A673 (cell line): ENCODE measurements at regions not wholly inside any gene's neighbourhood (a gene's known extent, or its start where the extent isn't known, plus 50 kb on each side); places are given as distances from the start of the nearest gene placed in this dataset.

ENCODE experiments used
- BruUV-seq: library from RNA; stranded (reverse); fragments of 400-500 nt; replicated peaks from 2 replicates; lab custom pipeline; 2021; lab: Mats Ljungman, UMichigan
- CTCF ChIA-PET: fragments of 300-600 bp; sonication (Branson Sonifier 250); formaldehyde crosslinking; loops from one replicate; lab custom pipeline; 2022; ENCODE audit warnings: antibody characterized with exemption; lab: Charles Lee
- POLR2A ChIA-PET: fragments of 300-600 bp; sonication (Branson Sonifier 250); formaldehyde crosslinking; loops from one replicate; lab custom pipeline; 2022; ENCODE audit warnings: antibody characterized with exemption; ENCODE audit not compliant: low non-redundant PET; lab: Charles Lee
- DNase-seq: peaks from one replicate; pipeline ENCODE4 v3.0.0-alpha.2; 2015; ENCODE audit warnings: low spot score
- H3K27ac ChIP-seq: fragments of 200-600 bp; sonication (generic); 2 replicates; pipeline ENCODE4 v1.5.1; 2016; ENCODE audit warnings: mixed run types, low read depth, mild to moderate bottlenecking, mixed read lengths, antibody characterized with exemption, low read length; ENCODE audit not compliant: poor library complexity, severe bottlenecking
- H3K27me3 ChIP-seq: fragments of 200-600 bp; sonication (generic); replicated peaks from 2 replicates; pipeline ENCODE4 v1.6.1; 2017; ENCODE audit warnings: mixed run types, low read depth, mild to moderate bottlenecking, mixed read lengths, antibody characterized with exemption, low read length; ENCODE audit not compliant: insufficient read depth, poor library complexity
- H3K36me3 ChIP-seq: fragments of 200-600 bp; sonication (generic); 2 replicates; pipeline ENCODE4 v1.6.1; 2016; ENCODE audit warnings: mixed run types, mild to moderate bottlenecking, mixed read lengths, antibody characterized with exemption, low read length; ENCODE audit not compliant: insufficient read depth, poor library complexity, severe bottlenecking
- H3K4me1 ChIP-seq: fragments of 200-600 bp; sonication (generic); 2 replicates; pipeline ENCODE4 v1.6.1; 2017; ENCODE audit warnings: mixed run types, mild to moderate bottlenecking, mixed read lengths, antibody characterized with exemption, low read length; ENCODE audit not compliant: insufficient read depth, poor library complexity, severe bottlenecking
- H3K4me3 ChIP-seq: fragments of 200-600 bp; sonication (generic); 2 replicates; pipeline ENCODE4 v1.5.1; 2016; ENCODE audit warnings: low read depth, mixed run types, mild to moderate bottlenecking, mixed read lengths, low read length; ENCODE audit not compliant: poor library complexity, severe bottlenecking
- H3K9me3 ChIP-seq: fragments of 200-600 bp; sonication (generic); 2 replicates; pipeline ENCODE4 v1.6.1; 2016; ENCODE audit warnings: mixed run types, low read depth, mild to moderate bottlenecking, mixed read lengths, antibody characterized with exemption, low read length; ENCODE audit not compliant: poor library complexity, severe bottlenecking
- CTCF ChIP-seq: fragments of 300-800, 200-600 bp; sonication (generic); conservative IDR thresholded peaks from 2 replicates; pipeline ENCODE4 v1.5.1; 2017; ENCODE audit warnings: low read depth, mild to moderate bottlenecking, antibody characterized with exemption, low read length, moderate library complexity, mixed read lengths
- EZH2 ChIP-seq: fragments of 200-600 bp; sonication (generic); IDR thresholded peaks from 2 replicates; pipeline ENCODE4 v1.6.1; 2017; ENCODE audit warnings: borderline replicate concordance, low read depth, mild to moderate bottlenecking, mixed read lengths, antibody characterized with exemption, low read length; ENCODE audit not compliant: poor library complexity, severe bottlenecking
- intact Hi-C: fragments of 100-400 bp; cut with micrococcal nuclease; formaldehyde crosslinking; loops from one replicate; pipeline ENCODE4 v1.10.0; 2022; ENCODE audit not compliant: unreplicated experiment

GRCh38 chr18:55695091-55695490 is 107.1 kb upstream of the TCF4 start:
- no peak for DNase-seq
- intact Hi-C loops = no loop called here
- POLR2A ChIA-PET = no interaction called here
- no peak overlapping the region for H3K4me3 ChIP-seq
- peaks cover 15% of the 10 kb centered on the region for H3K4me1 ChIP-seq
- CTCF ChIA-PET = no interaction called here
- H3K27ac ChIP-seq = no peak overlapping the region
- no TSS peak for BruUV-seq
- no peaks in the 10 kb centered on the region for H3K9me3 ChIP-seq
- H3K27me3 ChIP-seq = no peaks in the 10 kb centered on the region
- no peak for TF ChIP-seq EZH2
- TF ChIP-seq CTCF = no peak
- no peaks in the 10 kb centered on the region for H3K36me3 ChIP-seq

GRCh38 chr18:55694291-55694690 is 106.3 kb upstream of the TCF4 start:
- DNase-seq = no peak
- Histone ChIP-seq H3K27me3 (peaks cover 2% of the 10 kb centered on the region), H3K4me1 (peaks cover 7% of the 10 kb centered on the region), H3K27ac (no peak overlapping the region), H3K4me3 (no peak overlapping the region), H3K36me3 (no peaks in the 10 kb centered on the region), H3K9me3 (no peaks in the 10 kb centered on the region)
- TF ChIP-seq CTCF (no peak), EZH2 (no peak)
- intact Hi-C loops = no loop called here
- POLR2A ChIA-PET = no interaction called here
- BruUV-seq = no TSS peak
- CTCF ChIA-PET = no interaction called here

- Histone ChIP-seq H3K4me3 (no peak overlapping the region), H3K27ac (no peak overlapping the region), H3K9me3 (no peaks in the 10 kb centered on the region), H3K27me3 (peaks cover 2% of the 10 kb centered on the region), H3K4me1 (no peaks in the 10 kb centered on the region), H3K36me3 (no peaks in the 10 kb centered on the region)
- BruUV-seq = no TSS peak
- CTCF ChIA-PET = no interaction called here
- POLR2A ChIA-PET = no interaction called here
- TF ChIP-seq CTCF (no peak), EZH2 (no peak)
- intact Hi-C loops = no loop called here
- no peak for DNase-seq
Measured at GRCh38 chr18:55688030-55688429, 100.0 kb upstream of the TCF4 start.
